Stimulated activated CD4-positive, alpha-beta T cell treated with anti-CD3 and anti-CD28 coated beads, Interleukin-2, amount 100 ng/mL, for 4 hours (primary cell): ENCODE measurements at regions not wholly inside any gene's neighbourhood (a gene's known extent, or its start where the extent isn't known, plus 50 kb on each side); places are given as distances from the start of the nearest gene placed in this dataset.

ENCODE experiments used
- DNase-seq: peaks from one replicate; pipeline ENCODE4 v3.0.0-alpha.2; 2020; ENCODE audit warnings: low read depth

GRCh38 chr18:46385124-46385523 is 271.9 kb downstream of the LOXHD1 start:
- no peak for DNase-seq

GRCh38 chr18:46386788-46387187 is 270.2 kb downstream of the LOXHD1 start:
- no peak for DNase-seq

GRCh38 chr18:46387441-46388131 is 269.4 kb downstream of the LOXHD1 start:
- DNase-seq, result no peak

- no peak for DNase-seq
Observed at GRCh38 chr18:46388286-46388685, 268.7 kb downstream of the LOXHD1 start.

GRCh38 chr18:46392576-46392975 is 264.4 kb downstream of the LOXHD1 start:
- DNase-seq, result no peak

- no peak for DNase-seq
Observed at GRCh38 chr18:46393230-46393629, 263.8 kb downstream of the LOXHD1 start.

- no peak for DNase-seq
Observed at GRCh38 chr18:46393961-46394360, 263.1 kb downstream of the LOXHD1 start.

- DNase-seq, result no peak
Observed at GRCh38 chr18:46395795-46396194, 261.2 kb downstream of the LOXHD1 start.

GRCh38 chr18:46397174-46397573 is 259.8 kb downstream of the LOXHD1 start:
- no peak for DNase-seq

GRCh38 chr18:46398005-46398404 is 259.0 kb downstream of the LOXHD1 start:
- no peak for DNase-seq

- DNase-seq, result no peak
Observed at GRCh38 chr18:46398625-46399024, 258.4 kb downstream of the LOXHD1 start.

GRCh38 chr18:46399303-46399702 is 257.7 kb downstream of the LOXHD1 start:
- DNase-seq, result no peak

- DNase-seq, result no peak
Observed at GRCh38 chr18:46400449-46400848, 256.6 kb downstream of the LOXHD1 start.

- no peak for DNase-seq
Observed at GRCh38 chr18:46401486-46402070, 255.4 kb downstream of the LOXHD1 start.

- no peak for DNase-seq
Observed at GRCh38 chr18:46402396-46402795, 254.6 kb downstream of the LOXHD1 start.

GRCh38 chr18:46402945-46403344 is 254.1 kb downstream of the LOXHD1 start:
- DNase-seq, result no peak

- DNase-seq, result no peak
Observed at GRCh38 chr18:46405832-46406538, 251.0 kb downstream of the LOXHD1 start.

- DNase-seq, result no peak
Observed at GRCh38 chr18:46406539-46406932, 250.5 kb downstream of the LOXHD1 start.

- no peak for DNase-seq
Observed at GRCh38 chr18:46407486-46408166, 249.4 kb downstream of the LOXHD1 start.

- DNase-seq, result no peak
Observed at GRCh38 chr18:46408334-46408987, 248.6 kb downstream of the LOXHD1 start.

GRCh38 chr18:46411191-46411828 is 245.7 kb downstream of the LOXHD1 start:
- DNase-seq, result no peak
